Activated T-cell treated with anti-CD3 and anti-CD28 coated beads, Interleukin-2, amount 50 U/mL, for 72 hours (primary cell): ENCODE measurements at regions not wholly inside any gene's neighbourhood (a gene's known extent, or its start where the extent isn't known, plus 50 kb on each side); places are given as distances from the start of the nearest gene placed in this dataset.
A peak's percentile ranks its signal among the peaks of the same experiment; 100 is the strongest.

ENCODE experiments used
- ATAC-seq, 2 donors: fragments of 150-1000 bp; cut with Tn5 transposase; replicated peaks in 1 of 2; 2 replicates each; pipeline ENCODE4 v1.10.0; 2021; ENCODE audit warnings: moderate library complexity in 2 of 2, mild to moderate bottlenecking in 1 of 2
- DNase-seq, 2 donors: peaks; one replicate each; pipeline ENCODE4 v3.0.0; 2021 to 2022; ENCODE audit warnings: mixed read lengths in 1 of 2
- H3K27ac Mint-ChIP-seq: one replicate; pipeline ENCODE4 v1.8.0; 2022; ENCODE audit warnings: mild to moderate bottlenecking, moderate library complexity, mixed read lengths
- H3K27me3 Mint-ChIP-seq: one replicate; pipeline ENCODE4 v1.8.0; 2022; ENCODE audit warnings: low read depth, mixed read lengths
- H3K36me3 Mint-ChIP-seq, 2 donors: one replicate each; pipeline ENCODE4 v1.8.0; 2022; ENCODE audit warnings: mixed read lengths in 2 of 2, mild to moderate bottlenecking in 1 of 2; ENCODE audit not compliant: insufficient read depth in 2 of 2
- H3K4me1 Mint-ChIP-seq: one replicate; pipeline ENCODE4 v1.8.0; 2022; ENCODE audit warnings: low read depth, mixed read lengths
- H3K4me3 Mint-ChIP-seq, 2 donors: one replicate each; pipeline ENCODE4 v1.8.0; 2022; ENCODE audit warnings: mild to moderate bottlenecking in 2 of 2, mixed read lengths in 2 of 2, moderate library complexity in 2 of 2
- H3K9me3 Mint-ChIP-seq, 2 donors: one replicate each; pipeline ENCODE4 v1.8.0; 2022; ENCODE audit warnings: mixed read lengths in 2 of 2

DNA sequence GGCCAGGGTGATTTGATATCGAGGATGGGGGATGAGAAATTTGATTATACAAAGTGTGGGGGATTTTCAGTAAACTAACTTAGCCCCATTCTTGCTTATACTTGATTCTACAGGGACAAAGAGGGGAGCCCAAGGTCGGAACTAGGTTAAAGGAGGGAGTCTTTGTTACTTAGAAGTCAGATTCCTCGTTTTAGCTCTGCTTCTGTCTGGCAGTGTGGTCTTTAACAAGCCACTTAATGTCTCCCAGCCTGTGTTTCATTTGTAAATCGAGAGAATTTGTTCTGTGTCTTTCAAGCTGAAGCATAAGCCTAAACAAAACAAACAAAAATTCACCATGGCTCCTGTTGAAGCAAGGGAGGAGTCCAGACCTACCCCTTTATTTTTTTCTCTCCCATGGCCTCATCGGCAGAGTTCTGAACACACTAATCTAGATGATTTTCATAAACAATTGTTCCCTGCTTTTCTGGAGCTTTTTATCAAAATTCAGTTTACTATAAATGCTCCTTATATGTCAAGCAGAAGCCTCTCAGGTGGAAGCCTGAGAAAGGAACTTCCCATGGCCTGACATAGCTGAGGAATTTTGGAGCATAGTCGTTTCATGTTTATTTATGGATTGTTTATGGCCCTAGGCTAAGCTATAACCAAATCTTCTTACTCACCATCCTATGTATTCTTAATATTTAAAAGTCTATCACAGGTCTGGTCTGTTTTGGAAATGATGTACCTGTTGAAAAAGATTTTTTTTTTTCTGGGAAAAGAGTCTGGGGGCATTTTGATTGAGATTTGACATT is 62.6 kb upstream of the SYTL5 start:
- peaks cover 38% of the 10 kb centered on the region for H3K27me3 Mint-ChIP-seq

DNA sequence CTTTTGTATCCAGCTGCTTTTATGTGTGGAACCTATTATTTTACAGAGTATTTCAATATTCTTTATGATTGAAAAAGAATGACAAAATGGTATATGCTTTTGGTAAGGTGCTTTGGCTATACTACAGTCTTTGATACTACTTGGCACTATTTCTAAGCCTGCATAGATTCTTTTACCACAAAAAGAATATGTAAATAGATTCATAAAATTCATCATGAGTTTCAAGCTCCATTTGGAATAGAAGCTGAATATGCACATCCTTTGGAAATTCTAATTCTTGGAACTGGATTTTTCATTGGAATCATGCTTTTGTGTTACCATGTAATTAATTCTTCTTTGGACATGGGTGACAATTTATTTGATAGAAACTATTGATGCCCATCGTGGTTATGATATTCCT is 60.2 kb upstream of the SYTL5 start:
- H3K9me3 Mint-ChIP-seq, result no peaks in the 10 kb centered on the region
- H3K36me3 Mint-ChIP-seq, result no peaks in the 10 kb centered on the region
- H3K4me3 Mint-ChIP-seq, result no peak overlapping the region
- DNase-seq (no peak), ATAC-seq (no peak)
- no peak overlapping the region for H3K27ac Mint-ChIP-seq
- H3K4me1 Mint-ChIP-seq, result no peaks in the 10 kb centered on the region
- H3K27me3 Mint-ChIP-seq, result peaks cover 48% of the 10 kb centered on the region

More for the DNA sequence above, 62.6 kb upstream of the SYTL5 start:
- Mint-ChIP-seq H3K27ac (peak overlapping the region; percentile 12), H3K36me3 (no peaks in the 10 kb centered on the region), H3K4me1 (no peaks in the 10 kb centered on the region), H3K9me3 (no peaks in the 10 kb centered on the region), H3K4me3 (no peak overlapping the region)
- no peak for DNase-seq
- no peak for ATAC-seq

DNA sequence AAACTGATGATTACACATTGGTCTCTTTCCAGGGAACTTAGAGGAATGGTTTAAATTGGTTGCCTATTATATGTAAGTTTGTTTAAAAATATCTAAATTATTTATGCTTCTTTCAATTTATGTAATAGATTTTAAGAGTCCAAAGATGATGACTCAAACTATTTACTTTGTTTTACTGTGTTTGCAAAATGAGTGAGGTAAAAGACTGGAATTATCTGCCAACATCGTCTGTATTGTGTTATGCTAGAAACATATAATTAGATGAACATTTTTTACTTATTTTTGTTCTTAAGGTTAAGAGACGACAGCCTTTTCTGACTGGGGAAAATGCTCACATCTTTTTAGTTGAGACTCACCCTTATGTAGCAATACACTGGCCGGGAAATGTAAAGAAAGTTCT is 51.1 kb upstream of the SYTL5 start:
- peaks cover 3% of the 10 kb centered on the region for H3K4me1 Mint-ChIP-seq
- H3K27me3 Mint-ChIP-seq, result peaks cover 16% of the 10 kb centered on the region
- no peaks in the 10 kb centered on the region for H3K36me3 Mint-ChIP-seq
- no peak overlapping the region for H3K27ac Mint-ChIP-seq
- no peak for DNase-seq
- no peak overlapping the region for H3K4me3 Mint-ChIP-seq
- no peaks in the 10 kb centered on the region for H3K9me3 Mint-ChIP-seq
- no peak for ATAC-seq

DNA sequence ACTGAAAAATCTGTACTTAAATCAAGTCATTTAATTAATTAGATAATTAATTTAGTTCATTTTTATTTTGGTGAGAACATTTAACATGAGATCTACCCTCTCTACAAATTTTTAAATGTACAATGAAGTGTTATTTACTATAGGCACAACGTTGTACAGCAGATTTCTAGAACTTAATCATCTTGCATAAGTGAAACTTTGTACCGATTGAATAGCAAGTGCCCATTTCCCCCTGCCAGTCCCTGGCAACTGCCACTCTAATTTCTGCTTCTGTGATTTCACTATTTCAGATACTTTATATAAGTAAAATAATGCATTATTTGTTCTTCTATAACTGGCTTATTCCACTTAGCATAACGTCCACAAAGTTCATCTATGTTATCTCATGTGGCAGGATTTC is 50.1 kb upstream of the SYTL5 start:
- H3K36me3 Mint-ChIP-seq, result no peaks in the 10 kb centered on the region

More for the DNA sequence above, 50.1 kb upstream of the SYTL5 start:
- DNase-seq, result no peak
- Mint-ChIP-seq H3K4me1 (peaks cover 5% of the 10 kb centered on the region), H3K4me3 (no peak overlapping the region), H3K9me3 (no peaks in the 10 kb centered on the region), H3K27ac (no peak overlapping the region), H3K27me3 (peaks cover 18% of the 10 kb centered on the region)
- ATAC-seq, result no peak
